ENCODE measurements at regions not wholly inside any gene's neighbourhood (a gene's known extent, or its start where the extent isn't known, plus 50 kb on each side); places are given as distances from the start of the nearest gene placed in this dataset.
"Not testable (repeated sequence)": the region's sequence is repeated elsewhere in the genome, so short reads cannot be mapped to it uniquely, and the experiment has no call there.

GRCh38 chr10:25076506-25077177 lies 60.2 kb downstream of the THNSL1 start:
- DNase-seq: no peak

GRCh38 chr10:25078658-25079431 lies 62.4 kb downstream of the THNSL1 start:
- DNase-seq: no peak

GRCh38 chr10:25080880-25081581 lies 64.6 kb downstream of the THNSL1 start:
- DNase-seq: peak; percentile 70

- DNase-seq: no peak
Measured at GRCh38 chr10:25082276-25083204, 66.1 kb downstream of the THNSL1 start.

- DNase-seq: no peak
Measured at GRCh38 chr10:25083546-25084111, 67.2 kb downstream of the THNSL1 start.

- DNase-seq: no peak
Measured at GRCh38 chr10:25084447-25084846, 68.0 kb downstream of the THNSL1 start.

GRCh38 chr10:25094590-25094989 lies 78.2 kb downstream of the THNSL1 start:
- no peak for DNase-seq

- DNase-seq: no peak
Measured at GRCh38 chr10:25097669-25098411, 77.0 kb upstream of the GPR158 start.

- no peak for DNase-seq
Measured at GRCh38 chr10:25100141-25100540, 74.7 kb upstream of the GPR158 start.

GRCh38 chr10:25101461-25102146 lies 73.2 kb upstream of the GPR158 start:
- DNase-seq: no peak

GRCh38 chr10:25102147-25102822 lies 72.5 kb upstream of the GPR158 start:
- DNase-seq: no peak

- DNase-seq: no peak
Measured at GRCh38 chr10:25103703-25104102, 71.1 kb upstream of the GPR158 start.

GRCh38 chr10:25104441-25104840 lies 70.4 kb upstream of the GPR158 start:
- DNase-seq: no peak

GRCh38 chr10:25105262-25105661 lies 69.5 kb upstream of the GPR158 start:
- no peak for DNase-seq

- no peak for DNase-seq
Measured at GRCh38 chr10:25105743-25106260, 69.0 kb upstream of the GPR158 start.

- DNase-seq: no peak
Measured at GRCh38 chr10:25107756-25108155, 67.0 kb upstream of the GPR158 start.

- DNase-seq: not testable (repeated sequence)
Measured at GRCh38 chr10:25109896-25110295, 64.9 kb upstream of the GPR158 start.

- no peak for DNase-seq
Measured at GRCh38 chr10:25112016-25112415, 62.8 kb upstream of the GPR158 start.

GRCh38 chr10:25113191-25114035 lies 61.4 kb upstream of the GPR158 start:
- DNase-seq: peak; percentile 26

Data from CD4-positive, alpha-beta T cell treated with Interleukin-6 for 4 hours (primary cell).